HG03097 (cell line): ENCODE measurements at regions not wholly inside any gene's neighbourhood (a gene's known extent, or its start where the extent isn't known, plus 50 kb on each side); places are given as distances from the start of the nearest gene placed in this dataset.

Experiments
- ATAC-seq: cut with Tn5 transposase; IDR thresholded peaks from one replicate; pipeline ENCODE4 v1.9.1; 2021; ENCODE audit not compliant: unreplicated experiment, low FRiP score

DNA sequence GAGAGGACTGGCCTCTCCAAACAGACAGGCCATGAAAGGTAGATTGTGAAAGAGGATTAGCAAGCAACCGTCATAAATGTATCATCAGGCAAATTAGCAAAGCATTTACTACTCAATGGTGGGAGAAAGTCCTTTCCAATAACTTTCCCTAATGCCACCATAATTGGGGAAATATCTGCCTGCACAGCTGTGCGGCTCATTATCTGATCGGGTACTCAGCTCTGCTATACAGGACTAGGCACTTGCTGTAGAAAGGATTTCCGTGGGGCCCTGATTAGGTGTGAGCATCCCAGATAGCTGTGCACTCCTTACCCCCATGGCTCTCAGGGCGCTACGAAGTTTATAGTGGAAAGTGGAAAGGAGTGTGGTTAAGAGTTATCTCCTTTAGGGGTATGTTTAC lies 309.7 kb upstream of the PLET1 start:
- ATAC-seq: no peak

GRCh38 chr11:112579282-112579681 lies 318.6 kb upstream of the PLET1 start:
- no peak for ATAC-seq

- no peak for ATAC-seq
Observed at GRCh38 chr11:112580864-112581263, 320.2 kb upstream of the PLET1 start.

DNA sequence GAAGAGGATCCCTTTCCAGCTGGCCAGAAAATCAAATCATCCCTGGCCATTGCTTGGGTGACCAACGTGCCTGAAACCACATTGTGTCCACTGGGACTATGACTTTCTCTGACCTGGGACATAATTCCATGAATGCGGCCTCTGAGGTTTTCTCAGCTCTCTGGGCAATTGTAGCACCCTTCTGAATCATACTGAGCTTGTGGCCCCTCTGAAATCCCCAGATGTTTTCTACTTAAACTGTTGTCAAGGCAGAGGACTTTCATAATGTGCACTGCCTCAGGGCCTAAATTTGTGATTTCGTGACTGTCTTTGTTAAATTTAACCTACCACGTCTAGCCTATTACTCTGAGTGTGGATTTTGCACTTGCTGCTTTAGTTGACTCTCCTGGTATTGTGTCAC lies 321.1 kb upstream of the PLET1 start:
- no peak for ATAC-seq

DNA sequence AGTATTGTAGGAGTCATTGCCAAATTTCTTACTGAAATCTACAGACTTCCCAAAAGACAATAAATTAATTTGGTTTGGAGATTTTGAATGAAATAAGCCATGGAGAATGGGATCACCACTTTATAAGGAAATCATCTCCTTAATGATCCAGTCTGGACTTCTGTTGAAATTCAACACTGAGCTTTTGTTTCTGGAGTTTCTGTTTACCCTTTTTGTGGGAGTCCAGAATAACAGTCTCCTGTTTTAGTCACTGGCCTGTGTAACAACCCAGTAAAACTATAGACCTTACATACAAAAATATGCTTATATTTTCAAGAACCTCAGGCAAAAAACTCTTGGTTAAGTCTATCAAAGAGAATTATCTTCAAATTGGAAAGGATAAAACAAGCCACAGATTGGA lies 321.7 kb upstream of the PLET1 start:
- no peak for ATAC-seq

DNA sequence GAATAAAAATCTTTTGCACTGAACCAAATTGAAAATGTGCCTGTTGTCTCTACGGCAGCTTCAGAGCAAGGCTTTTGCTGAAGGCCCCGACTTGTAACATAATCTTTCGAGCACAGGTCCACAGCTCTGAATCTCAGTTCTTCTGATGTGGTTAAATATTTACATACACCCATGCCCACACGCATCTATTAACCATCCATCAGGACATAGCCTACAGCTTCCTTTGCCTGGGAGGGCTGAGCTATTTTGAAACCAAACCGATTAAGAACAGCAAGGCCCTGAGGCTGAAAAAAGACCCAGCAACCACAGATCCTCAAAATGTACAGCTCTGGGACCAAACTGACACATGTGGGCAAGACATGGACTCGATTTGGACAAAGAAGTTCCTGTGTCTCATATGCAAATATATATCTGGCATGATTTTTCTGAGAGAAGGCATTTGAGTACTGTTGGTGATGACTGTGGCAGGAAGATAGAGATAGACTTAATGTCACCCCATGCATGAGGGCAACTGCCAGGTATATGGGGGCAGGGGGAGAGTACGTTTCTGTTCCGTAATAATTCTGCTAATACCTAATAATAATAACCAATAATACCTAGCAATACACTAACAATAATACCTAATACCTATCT lies 322.7 kb upstream of the PLET1 start:
- ATAC-seq: peak; percentile 91

GRCh38 chr11:112584672-112585071 lies 324.0 kb upstream of the PLET1 start:
- ATAC-seq: no peak

DNA sequence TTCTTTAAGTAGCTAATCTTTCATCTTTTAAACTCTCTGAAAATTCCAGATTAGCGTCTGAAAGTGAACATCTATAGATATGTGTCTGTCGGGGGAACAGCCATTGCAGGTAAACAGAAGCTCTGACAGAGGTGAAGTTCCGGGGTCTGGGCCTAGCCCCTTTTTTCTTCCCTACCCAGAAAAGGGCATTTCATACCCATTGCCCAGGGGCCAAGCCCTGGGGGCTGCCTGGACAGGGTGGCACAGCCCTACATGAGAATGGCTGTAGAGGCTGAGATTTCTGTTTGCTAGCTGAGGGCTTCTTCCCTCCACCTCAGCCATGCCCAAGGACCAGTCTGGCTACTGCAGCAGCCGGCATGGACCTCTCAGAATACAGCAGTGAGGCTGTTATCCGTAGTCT lies 327.0 kb upstream of the PLET1 start:
- ATAC-seq: no peak

DNA sequence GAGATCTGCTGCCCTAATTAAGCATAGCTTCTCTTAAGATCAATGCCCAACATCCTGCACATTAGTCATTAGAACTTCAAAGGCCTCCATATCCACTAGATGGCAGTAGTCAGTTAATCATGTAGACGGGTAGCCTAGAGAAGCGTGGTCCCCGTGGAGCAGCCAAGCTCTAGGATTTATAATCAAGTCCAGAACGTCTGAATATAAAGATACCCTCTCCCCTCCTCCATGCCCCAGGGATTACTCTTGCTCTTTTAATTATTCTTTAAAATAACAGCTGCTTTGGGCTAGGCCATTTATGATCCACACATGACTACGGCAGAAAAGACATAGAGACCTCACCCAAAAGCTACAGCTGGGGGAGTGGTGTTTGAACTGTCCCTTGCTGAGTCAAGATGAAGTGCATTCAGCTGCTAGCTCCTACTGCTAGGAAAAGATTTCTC lies 327.6 kb upstream of the PLET1 start:
- peak; percentile 47 for ATAC-seq

DNA sequence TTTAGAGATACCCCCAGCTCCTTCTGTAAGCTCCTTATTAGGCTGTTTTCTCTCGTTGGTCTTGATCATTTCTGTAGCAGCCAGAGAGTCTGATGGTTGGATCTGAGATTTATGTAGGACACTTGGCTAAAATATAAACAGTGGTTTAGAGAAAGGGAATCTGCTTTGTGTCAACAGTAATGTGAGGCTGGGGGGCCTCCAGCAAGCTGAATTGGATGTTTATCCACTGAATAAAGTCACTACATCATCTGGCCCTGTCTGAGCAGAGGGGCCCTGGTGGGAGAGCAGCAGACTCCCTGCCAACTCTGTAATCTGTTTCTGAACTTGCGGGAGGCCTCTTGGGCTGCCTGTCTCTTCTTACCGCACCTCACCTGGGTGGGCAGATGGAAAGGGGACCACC lies 328.5 kb upstream of the PLET1 start:
- ATAC-seq: no peak

DNA sequence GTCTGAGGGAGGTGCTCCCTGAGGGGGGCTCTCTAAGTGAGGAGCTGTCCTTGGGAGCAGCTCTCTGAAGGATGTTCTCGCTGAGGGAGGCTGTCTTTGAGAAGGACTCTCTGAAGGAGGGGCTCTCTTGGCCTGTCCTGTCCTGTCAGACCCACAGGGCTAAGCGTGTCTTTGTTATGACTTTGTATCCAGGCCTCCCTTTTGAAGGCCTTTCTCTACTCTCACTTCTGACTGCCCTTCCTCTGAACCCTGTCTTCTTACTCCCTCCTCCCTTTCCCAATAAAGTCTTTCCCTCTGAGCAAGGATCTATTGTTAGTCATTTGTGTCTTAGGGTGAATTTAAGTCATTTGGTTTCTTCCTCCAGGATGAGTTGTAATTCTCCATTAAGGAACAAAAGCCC lies 330.1 kb upstream of the PLET1 start:
- no peak for ATAC-seq

- no peak for ATAC-seq
Observed at GRCh38 chr11:112593440-112593839, 332.8 kb upstream of the PLET1 start.

- no peak for ATAC-seq
Observed at GRCh38 chr11:112596324-112596723, 335.7 kb upstream of the PLET1 start.

GRCh38 chr11:112597286-112597790 lies 336.7 kb upstream of the PLET1 start:
- ATAC-seq: no peak

GRCh38 chr11:112599265-112599664 lies 338.6 kb upstream of the PLET1 start:
- no peak for ATAC-seq

DNA sequence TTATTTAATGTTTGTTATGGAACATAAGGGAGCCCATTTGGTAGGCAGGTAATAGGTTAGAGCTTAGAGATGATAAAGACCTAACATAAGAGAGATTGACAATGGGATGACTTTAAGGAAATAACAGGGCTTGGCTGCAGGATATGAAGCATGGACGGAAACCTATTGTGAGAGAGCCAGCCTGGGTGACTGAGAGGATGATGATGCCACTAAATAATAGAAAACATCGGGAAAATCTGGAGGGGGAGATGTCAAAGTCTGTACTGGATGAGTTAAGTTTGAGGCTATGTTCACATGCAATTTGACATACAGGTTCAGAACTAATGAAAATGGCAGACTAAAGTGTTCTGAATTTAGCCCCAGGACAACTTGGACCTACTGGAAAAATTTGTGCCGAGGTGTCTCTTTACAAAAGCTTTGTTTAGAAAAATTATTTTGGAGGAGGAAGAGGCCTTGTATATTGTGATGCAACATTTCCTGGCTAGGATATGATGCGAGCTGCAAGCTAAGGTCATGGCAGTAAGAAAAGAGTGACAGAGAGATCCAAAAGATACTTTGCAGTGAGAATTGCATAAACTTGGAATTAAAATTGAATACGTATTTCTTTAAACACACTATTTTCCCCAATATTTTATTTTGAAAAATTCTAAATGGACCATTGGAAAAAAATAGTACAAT lies 339.3 kb upstream of the PLET1 start:
- ATAC-seq: no peak

- ATAC-seq: no peak
Observed at GRCh38 chr11:112605093-112605666, 344.5 kb upstream of the PLET1 start.

DNA sequence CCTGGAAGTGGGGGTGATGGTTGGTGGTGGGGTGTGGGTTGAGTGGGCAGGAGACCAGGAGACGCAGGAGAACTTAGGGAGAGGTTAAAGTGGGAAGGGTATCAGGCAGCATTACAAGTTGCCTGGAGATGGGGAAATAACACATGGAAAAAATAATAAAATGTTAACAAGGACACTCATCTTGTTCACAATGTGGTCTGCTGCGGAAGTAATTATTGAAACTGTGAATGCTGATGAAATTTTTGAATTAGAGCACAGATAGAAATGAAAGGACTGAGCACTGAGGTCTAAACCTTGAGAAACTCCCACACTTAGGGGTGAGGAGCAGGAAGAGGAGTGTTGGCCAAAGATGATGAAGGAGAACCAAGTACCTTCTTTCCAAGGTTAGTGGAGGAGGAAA lies 346.0 kb upstream of the PLET1 start:
- no peak for ATAC-seq

- no peak for ATAC-seq
Observed at GRCh38 chr11:112608509-112608908, 347.8 kb upstream of the PLET1 start.

GRCh38 chr11:112610494-112610893 lies 349.8 kb upstream of the PLET1 start:
- no peak for ATAC-seq

GRCh38 chr11:112610996-112611750 lies 350.0 kb upstream of the NCAM1 start:
- no peak for ATAC-seq
